ENCODE measurements at regions not wholly inside any gene's neighbourhood (a gene's known extent, or its start where the extent isn't known, plus 50 kb on each side); places are given as distances from the start of the nearest gene placed in this dataset.

DNA sequence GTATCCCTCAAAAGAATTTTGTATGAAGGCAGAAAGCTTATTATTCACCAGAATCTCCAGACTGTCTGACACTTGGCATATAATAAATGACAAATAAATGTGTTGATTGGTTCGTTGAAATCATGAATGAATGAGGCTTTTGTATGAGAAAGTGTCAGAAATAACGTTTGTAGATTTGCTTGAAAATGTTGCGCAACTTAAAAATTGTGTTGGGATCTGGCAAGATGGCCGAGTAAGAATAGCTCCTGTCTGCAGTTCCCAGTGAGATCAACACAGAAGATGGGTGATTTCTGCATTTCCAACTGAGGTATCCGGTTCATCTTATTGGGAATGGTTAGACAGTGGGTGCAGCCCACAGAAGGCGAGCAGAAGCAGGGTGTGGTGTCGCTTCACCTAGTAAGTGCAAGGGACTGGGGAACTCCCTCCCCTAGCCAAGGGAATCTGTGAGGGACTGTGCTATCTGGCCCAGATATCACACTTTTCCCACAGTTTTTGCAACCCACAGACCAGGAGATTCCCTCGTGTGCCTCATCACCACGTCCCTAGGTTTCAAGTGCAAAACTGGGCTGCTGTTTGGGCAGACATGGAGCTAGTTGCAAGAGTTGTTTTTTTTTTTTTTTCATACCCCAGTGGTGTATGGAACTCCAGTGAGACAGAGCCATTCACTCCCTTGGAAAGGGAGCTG is 759.0 kb downstream of the LTN1 start:
- TF ChIP-seq CEBPB (IDR thresholded peaks at IDR 0.05) = peak; percentile 70
- TF ChIP-seq EGR1 (IDR thresholded peaks at IDR 0.05) = no peak
- TF ChIP-seq, protein P1, sequence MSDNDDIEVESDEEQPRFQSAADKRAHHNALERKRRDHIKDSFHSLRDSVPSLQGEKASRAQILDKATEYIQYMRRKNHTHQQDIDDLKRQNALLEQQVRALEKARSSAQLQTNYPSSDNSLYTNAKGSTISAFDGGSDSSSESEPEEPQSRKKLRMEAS (IDR thresholded peaks at IDR 0.05) = no peak

DNA sequence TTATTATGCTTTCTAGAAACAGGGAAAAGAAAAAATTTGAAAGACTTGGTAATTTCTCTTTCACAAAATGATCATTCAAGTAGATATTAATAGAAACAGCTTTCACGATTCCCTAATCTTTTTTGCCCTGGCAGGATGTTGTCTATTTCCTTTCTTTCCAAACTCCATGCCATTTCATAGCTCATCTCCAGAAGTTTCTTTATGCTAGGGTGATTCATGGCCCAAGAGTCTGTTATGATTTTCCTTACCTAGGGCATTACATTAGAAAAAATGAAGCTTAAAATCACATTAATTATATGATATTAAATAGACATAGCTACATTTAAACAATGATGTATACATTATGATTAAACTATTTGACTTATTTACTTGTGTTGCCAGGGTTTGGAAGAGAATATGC is 762.1 kb downstream of the LTN1 start:
- TF ChIP-seq TEAD4 (IDR thresholded peaks at IDR 0.05) (no peak), FOXM1 (IDR thresholded peaks at IDR 0.05; ENCODE audit: borderline replicate concordance, low read depth) (no peak), NFIC (IDR thresholded peaks at IDR 0.05) (no peak), YY1 (IDR thresholded peaks at IDR 0.05; ENCODE audit: low read depth) (no peak), CEBPB (IDR thresholded peaks at IDR 0.05) (no peak), ZBTB7A (IDR thresholded peaks at IDR 0.05; ENCODE audit: low read depth) (no peak), RAD21 (IDR thresholded peaks at IDR 0.05; ENCODE audit: low read depth) (no peak), TAF1 (IDR thresholded peaks at IDR 0.05; ENCODE audit: low read depth) (no peak), TCF12 (IDR thresholded peaks at IDR 0.05; ENCODE audit: low read depth) (no peak), EGR1 (IDR thresholded peaks at IDR 0.05) (no peak), EP300 (IDR thresholded peaks at IDR 0.05; ENCODE audit: borderline replicate concordance) (no peak), CREB1 (IDR thresholded peaks at IDR 0.05; ENCODE audit: low read depth) (no peak)
- TF ChIP-seq, protein P2, sequence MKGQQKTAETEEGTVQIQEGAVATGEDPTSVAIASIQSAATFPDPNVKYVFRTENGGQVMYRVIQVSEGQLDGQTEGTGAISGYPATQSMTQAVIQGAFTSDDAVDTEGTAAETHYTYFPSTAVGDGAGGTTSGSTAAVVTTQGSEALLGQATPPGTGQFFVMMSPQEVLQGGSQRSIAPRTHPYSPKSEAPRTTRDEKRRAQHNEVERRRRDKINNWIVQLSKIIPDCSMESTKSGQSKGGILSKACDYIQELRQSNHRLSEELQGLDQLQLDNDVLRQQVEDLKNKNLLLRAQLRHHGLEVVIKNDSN (IDR thresholded peaks at IDR 0.05) = no peak
- TF ChIP-seq, protein P1 (IDR thresholded peaks at IDR 0.05) = no peak
- TF ChIP-seq, protein P3, sequence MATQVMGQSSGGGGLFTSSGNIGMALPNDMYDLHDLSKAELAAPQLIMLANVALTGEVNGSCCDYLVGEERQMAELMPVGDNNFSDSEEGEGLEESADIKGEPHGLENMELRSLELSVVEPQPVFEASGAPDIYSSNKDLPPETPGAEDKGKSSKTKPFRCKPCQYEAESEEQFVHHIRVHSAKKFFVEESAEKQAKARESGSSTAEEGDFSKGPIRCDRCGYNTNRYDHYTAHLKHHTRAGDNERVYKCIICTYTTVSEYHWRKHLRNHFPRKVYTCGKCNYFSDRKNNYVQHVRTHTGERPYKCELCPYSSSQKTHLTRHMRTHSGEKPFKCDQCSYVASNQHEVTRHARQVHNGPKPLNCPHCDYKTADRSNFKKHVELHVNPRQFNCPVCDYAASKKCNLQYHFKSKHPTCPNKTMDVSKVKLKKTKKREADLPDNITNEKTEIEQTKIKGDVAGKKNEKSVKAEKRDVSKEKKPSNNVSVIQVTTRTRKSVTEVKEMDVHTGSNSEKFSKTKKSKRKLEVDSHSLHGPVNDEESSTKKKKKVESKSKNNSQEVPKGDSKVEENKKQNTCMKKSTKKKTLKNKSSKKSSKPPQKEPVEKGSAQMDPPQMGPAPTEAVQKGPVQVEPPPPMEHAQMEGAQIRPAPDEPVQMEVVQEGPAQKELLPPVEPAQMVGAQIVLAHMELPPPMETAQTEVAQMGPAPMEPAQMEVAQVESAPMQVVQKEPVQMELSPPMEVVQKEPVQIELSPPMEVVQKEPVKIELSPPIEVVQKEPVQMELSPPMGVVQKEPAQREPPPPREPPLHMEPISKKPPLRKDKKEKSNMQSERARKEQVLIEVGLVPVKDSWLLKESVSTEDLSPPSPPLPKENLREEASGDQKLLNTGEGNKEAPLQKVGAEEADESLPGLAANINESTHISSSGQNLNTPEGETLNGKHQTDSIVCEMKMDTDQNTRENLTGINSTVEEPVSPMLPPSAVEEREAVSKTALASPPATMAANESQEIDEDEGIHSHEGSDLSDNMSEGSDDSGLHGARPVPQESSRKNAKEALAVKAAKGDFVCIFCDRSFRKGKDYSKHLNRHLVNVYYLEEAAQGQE (IDR thresholded peaks at IDR 0.05; ENCODE audit: low read depth) = no peak

GRCh38 chr21:28229814-28230213 is 762.9 kb downstream of the LTN1 start:
- no peak for TF ChIP-seq CEBPB (IDR thresholded peaks at IDR 0.05)
- TF ChIP-seq RAD21 (IDR thresholded peaks at IDR 0.05; ENCODE audit: low read depth) = no peak
- no peak for TF ChIP-seq NFIC (IDR thresholded peaks at IDR 0.05)
- TF ChIP-seq, protein P3 (IDR thresholded peaks at IDR 0.05; ENCODE audit: low read depth) = no peak
- TF ChIP-seq TAF1 (IDR thresholded peaks at IDR 0.05; ENCODE audit: low read depth) = no peak
- no peak for TF ChIP-seq TCF12 (IDR thresholded peaks at IDR 0.05; ENCODE audit: low read depth)
- no peak for TF ChIP-seq EP300 (IDR thresholded peaks at IDR 0.05; ENCODE audit: borderline replicate concordance)
- TF ChIP-seq, protein P2 (IDR thresholded peaks at IDR 0.05) = no peak
- no peak for TF ChIP-seq ZBTB7A (IDR thresholded peaks at IDR 0.05; ENCODE audit: low read depth)
- TF ChIP-seq, protein P1 (IDR thresholded peaks at IDR 0.05) = no peak
- no peak for TF ChIP-seq FOXM1 (IDR thresholded peaks at IDR 0.05; ENCODE audit: borderline replicate concordance, low read depth)
- TF ChIP-seq TEAD4 (IDR thresholded peaks at IDR 0.05) = no peak
- TF ChIP-seq EGR1 (IDR thresholded peaks at IDR 0.05) = no peak
- no peak for TF ChIP-seq YY1 (IDR thresholded peaks at IDR 0.05; ENCODE audit: low read depth)
- TF ChIP-seq CREB1 (IDR thresholded peaks at IDR 0.05; ENCODE audit: low read depth) = no peak

GRCh38 chr21:28228636-28228995 is 764.1 kb downstream of the LTN1 start:
- TF ChIP-seq, protein P3 (IDR thresholded peaks at IDR 0.05; ENCODE audit: low read depth) = no peak
- no peak for TF ChIP-seq YY1 (IDR thresholded peaks at IDR 0.05; ENCODE audit: low read depth)
- TF ChIP-seq, protein P2 (IDR thresholded peaks at IDR 0.05) = no peak
- no peak for TF ChIP-seq CEBPB (IDR thresholded peaks at IDR 0.05)
- TF ChIP-seq TAF1 (IDR thresholded peaks at IDR 0.05; ENCODE audit: low read depth) = no peak
- no peak for TF ChIP-seq TCF12 (IDR thresholded peaks at IDR 0.05; ENCODE audit: low read depth)
- TF ChIP-seq RAD21 (IDR thresholded peaks at IDR 0.05; ENCODE audit: low read depth) = no peak
- TF ChIP-seq EGR1 (IDR thresholded peaks at IDR 0.05) = no peak
- no peak for TF ChIP-seq NFIC (IDR thresholded peaks at IDR 0.05)
- no peak for TF ChIP-seq ZBTB7A (IDR thresholded peaks at IDR 0.05; ENCODE audit: low read depth)
- TF ChIP-seq CREB1 (IDR thresholded peaks at IDR 0.05; ENCODE audit: low read depth) = no peak
- TF ChIP-seq, protein P1 (IDR thresholded peaks at IDR 0.05) = no peak
- TF ChIP-seq TEAD4 (IDR thresholded peaks at IDR 0.05) = no peak
- TF ChIP-seq FOXM1 (IDR thresholded peaks at IDR 0.05; ENCODE audit: borderline replicate concordance, low read depth) = no peak
- TF ChIP-seq EP300 (IDR thresholded peaks at IDR 0.05; ENCODE audit: borderline replicate concordance) = no peak

Measured in Ishikawa (cell line).